A673 (cell line): ENCODE measurements at regions not wholly inside any gene's neighbourhood (a gene's known extent, or its start where the extent isn't known, plus 50 kb on each side); places are given as distances from the start of the nearest gene placed in this dataset.
"Not testable (repeated sequence)": the region's sequence is repeated elsewhere in the genome, so short reads cannot be mapped to it uniquely, and the experiment has no call there.

Source experiments
- BruUV-seq: library from RNA; stranded (reverse); fragments of 400-500 nt; replicated peaks from 2 replicates; lab custom pipeline; 2021; lab: Mats Ljungman, UMichigan
- CTCF ChIA-PET: fragments of 300-600 bp; sonication (Branson Sonifier 250); formaldehyde crosslinking; loops from one replicate; lab custom pipeline; 2022; ENCODE audit warnings: antibody characterized with exemption; lab: Charles Lee
- POLR2A ChIA-PET: fragments of 300-600 bp; sonication (Branson Sonifier 250); formaldehyde crosslinking; loops from one replicate; lab custom pipeline; 2022; ENCODE audit warnings: antibody characterized with exemption; ENCODE audit not compliant: low non-redundant PET; lab: Charles Lee
- DNase-seq: peaks from one replicate; pipeline ENCODE4 v3.0.0-alpha.2; 2015; ENCODE audit warnings: low spot score
- H3K27ac ChIP-seq: fragments of 200-600 bp; sonication (generic); 2 replicates; pipeline ENCODE4 v1.5.1; 2016; ENCODE audit warnings: mixed run types, low read depth, mild to moderate bottlenecking, mixed read lengths, antibody characterized with exemption, low read length; ENCODE audit not compliant: poor library complexity, severe bottlenecking
- H3K27me3 ChIP-seq: fragments of 200-600 bp; sonication (generic); replicated peaks from 2 replicates; pipeline ENCODE4 v1.6.1; 2017; ENCODE audit warnings: mixed run types, low read depth, mild to moderate bottlenecking, mixed read lengths, antibody characterized with exemption, low read length; ENCODE audit not compliant: insufficient read depth, poor library complexity
- H3K36me3 ChIP-seq: fragments of 200-600 bp; sonication (generic); 2 replicates; pipeline ENCODE4 v1.6.1; 2016; ENCODE audit warnings: mixed run types, mild to moderate bottlenecking, mixed read lengths, antibody characterized with exemption, low read length; ENCODE audit not compliant: insufficient read depth, poor library complexity, severe bottlenecking
- H3K4me1 ChIP-seq: fragments of 200-600 bp; sonication (generic); 2 replicates; pipeline ENCODE4 v1.6.1; 2017; ENCODE audit warnings: mixed run types, mild to moderate bottlenecking, mixed read lengths, antibody characterized with exemption, low read length; ENCODE audit not compliant: insufficient read depth, poor library complexity, severe bottlenecking
- H3K4me3 ChIP-seq: fragments of 200-600 bp; sonication (generic); 2 replicates; pipeline ENCODE4 v1.5.1; 2016; ENCODE audit warnings: low read depth, mixed run types, mild to moderate bottlenecking, mixed read lengths, low read length; ENCODE audit not compliant: poor library complexity, severe bottlenecking
- H3K9me3 ChIP-seq: fragments of 200-600 bp; sonication (generic); 2 replicates; pipeline ENCODE4 v1.6.1; 2016; ENCODE audit warnings: mixed run types, low read depth, mild to moderate bottlenecking, mixed read lengths, antibody characterized with exemption, low read length; ENCODE audit not compliant: poor library complexity, severe bottlenecking
- CTCF ChIP-seq: fragments of 300-800, 200-600 bp; sonication (generic); conservative IDR thresholded peaks from 2 replicates; pipeline ENCODE4 v1.5.1; 2017; ENCODE audit warnings: low read depth, mild to moderate bottlenecking, antibody characterized with exemption, low read length, moderate library complexity, mixed read lengths
- EZH2 ChIP-seq: fragments of 200-600 bp; sonication (generic); IDR thresholded peaks from 2 replicates; pipeline ENCODE4 v1.6.1; 2017; ENCODE audit warnings: borderline replicate concordance, low read depth, mild to moderate bottlenecking, mixed read lengths, antibody characterized with exemption, low read length; ENCODE audit not compliant: poor library complexity, severe bottlenecking
- intact Hi-C: fragments of 100-400 bp; cut with micrococcal nuclease; formaldehyde crosslinking; loops from one replicate; pipeline ENCODE4 v1.10.0; 2022; ENCODE audit not compliant: unreplicated experiment

DNA sequence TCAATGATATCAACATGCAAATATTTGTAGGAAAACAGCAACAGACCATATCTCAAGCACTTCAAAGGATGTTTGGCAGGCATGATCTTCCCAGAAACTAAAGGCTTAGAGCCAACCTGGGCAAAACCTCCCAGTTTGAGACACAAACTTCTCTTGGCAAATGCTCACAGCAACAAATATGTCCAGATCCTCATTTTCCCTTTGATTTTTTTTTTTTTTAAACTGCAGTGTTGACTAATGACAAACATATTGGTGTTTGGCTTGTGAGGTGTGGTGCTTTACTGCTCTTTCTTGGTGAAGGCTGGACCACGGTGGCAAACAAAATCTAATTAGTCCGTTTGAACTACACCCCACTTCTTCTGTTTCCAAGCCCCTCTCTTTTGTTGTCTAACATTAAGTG is 87.2 kb downstream of the EBLN2 start:
- H3K27me3 ChIP-seq, result no peaks in the 10 kb centered on the region
- POLR2A ChIA-PET, result no interaction called here
- H3K4me1 ChIP-seq, result peaks cover 10% of the 10 kb centered on the region
- BruUV-seq, result no TSS peak
- no peak overlapping the region for H3K27ac ChIP-seq
- H3K9me3 ChIP-seq, result no peaks in the 10 kb centered on the region
- TF ChIP-seq EZH2 (no peak), CTCF (no peak)
- no peak for DNase-seq
- intact Hi-C loops, result no loop called here
- H3K36me3 ChIP-seq, result no peaks in the 10 kb centered on the region
- CTCF ChIA-PET, result no interaction called here
- no peak overlapping the region for H3K4me3 ChIP-seq

DNA sequence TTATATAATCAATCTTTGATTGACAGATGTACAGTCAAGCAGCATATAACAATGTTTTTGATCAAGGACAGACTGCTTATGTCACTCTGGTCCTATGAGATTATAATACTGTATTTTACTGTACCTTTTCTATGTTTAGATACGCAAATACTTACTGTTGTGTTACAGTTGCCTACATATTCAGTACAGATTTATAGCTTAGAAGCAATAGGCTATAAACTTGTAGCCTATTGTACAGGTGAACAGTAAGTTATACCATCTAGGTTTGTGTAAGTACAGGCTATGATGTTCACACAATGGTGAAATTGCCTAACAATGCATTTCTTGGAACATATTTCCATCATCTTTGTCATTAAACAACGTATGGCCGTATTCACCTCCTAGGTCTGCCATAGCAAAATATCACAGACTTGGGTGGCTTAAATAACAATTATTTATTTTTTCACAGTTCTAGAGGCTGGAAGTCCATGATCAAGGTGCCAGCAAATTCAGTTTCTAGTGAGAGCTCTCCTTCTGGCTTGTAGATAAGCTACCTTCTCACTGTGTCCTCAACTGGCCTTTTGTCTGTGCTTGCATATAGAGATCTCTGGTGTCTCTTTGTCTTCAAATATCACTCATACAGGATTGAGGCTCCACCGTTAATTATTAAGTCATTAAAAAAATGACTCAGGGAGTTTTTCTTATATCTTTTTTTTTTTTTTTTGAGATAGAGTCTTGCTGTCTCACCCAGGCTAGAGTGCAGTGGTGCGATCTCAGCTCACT is 89.1 kb downstream of the EBLN2 start:
- CTCF ChIA-PET, result no interaction called here
- TF ChIP-seq EZH2, result no peak
- TF ChIP-seq CTCF, result no peak
- no peaks in the 10 kb centered on the region for H3K36me3 ChIP-seq
- intact Hi-C loops, result no loop called here
- no peak for DNase-seq
- H3K27me3 ChIP-seq, result no peaks in the 10 kb centered on the region
- no peak overlapping the region for H3K4me3 ChIP-seq
- POLR2A ChIA-PET, result no interaction called here
- no peaks in the 10 kb centered on the region for H3K9me3 ChIP-seq
- no TSS peak for BruUV-seq
- no peaks in the 10 kb centered on the region for H3K4me1 ChIP-seq
- H3K27ac ChIP-seq, result no peak overlapping the region

DNA sequence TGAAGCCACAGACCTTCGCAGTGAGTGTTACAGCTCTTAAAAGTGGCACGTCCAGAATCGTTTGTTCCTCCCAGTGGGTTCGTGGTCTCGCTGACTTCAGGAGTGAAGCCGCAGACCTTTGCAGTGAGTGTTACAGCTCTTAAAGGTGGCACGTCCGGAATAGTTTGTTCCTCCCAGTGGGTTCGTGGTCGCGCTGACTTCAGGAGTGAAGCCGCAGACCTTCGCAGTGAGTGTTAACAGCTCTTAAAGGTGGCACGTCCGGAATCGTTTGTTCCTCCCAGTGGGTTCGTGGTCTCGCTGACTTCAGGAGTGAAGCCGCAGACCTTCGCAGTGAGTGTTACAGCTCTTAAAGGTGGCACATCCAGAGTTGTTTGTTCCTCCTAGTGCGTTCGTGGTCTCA is 91.1 kb downstream of the EBLN2 start:
- intact Hi-C loops, H3K4me1 ChIP-seq, H3K27ac ChIP-seq, BruUV-seq, H3K9me3 ChIP-seq, H3K4me3 ChIP-seq, H3K27me3 ChIP-seq, CTCF ChIA-PET, DNase-seq, POLR2A ChIA-PET, H3K36me3 ChIP-seq: not testable (repeated sequence)

GRCh38 chr3:73153057-73153456 is 91.6 kb downstream of the EBLN2 start:
- POLR2A ChIA-PET, DNase-seq, BruUV-seq, CTCF ChIA-PET, H3K4me3 ChIP-seq, H3K4me1 ChIP-seq, intact Hi-C loops, H3K27me3 ChIP-seq, H3K9me3 ChIP-seq, H3K27ac ChIP-seq, H3K36me3 ChIP-seq: not testable (repeated sequence)

GRCh38 chr3:73154261-73154660 is 92.8 kb downstream of the EBLN2 start:
- H3K4me3 ChIP-seq, H3K27ac ChIP-seq, POLR2A ChIA-PET, intact Hi-C loops, H3K27me3 ChIP-seq, CTCF ChIA-PET, H3K9me3 ChIP-seq, DNase-seq, BruUV-seq, H3K4me1 ChIP-seq, H3K36me3 ChIP-seq: not testable (repeated sequence)

GRCh38 chr3:73155441-73155840 is 94.0 kb downstream of the EBLN2 start:
- H3K27me3 ChIP-seq, H3K9me3 ChIP-seq, BruUV-seq, CTCF ChIA-PET, intact Hi-C loops, H3K4me1 ChIP-seq, H3K36me3 ChIP-seq, POLR2A ChIA-PET, H3K4me3 ChIP-seq, DNase-seq, H3K27ac ChIP-seq: not testable (repeated sequence)
